Psoas muscle (tissue), 7 donors: ENCODE measurements at regions not wholly inside any gene's neighbourhood (a gene's known extent, or its start where the extent isn't known, plus 50 kb on each side); places are given as distances from the start of the nearest gene placed in this dataset.

Source experiments
- ATAC-seq, 4 donors: fragments of 200-7000 bp; cut with Tn5 transposase; one replicate each; pipeline ENCODE4 v1.9.1; 2020; ENCODE audit warnings: moderate library complexity in 3 of 4, mild to moderate bottlenecking in 2 of 4
- DNase-seq, 2 donors: peaks; one replicate each; pipeline ENCODE4 v3.0.0-alpha.2; 2020
- H3K27ac ChIP-seq: fragments of 200-600 bp; one replicate; pipeline ENCODE4 v1.8.0; 2022
- H3K27me3 ChIP-seq, 3 donors: fragments of 200-600 bp in 1 of 3; one replicate each; pipeline versions ENCODE4 v1.6.1 to v1.8.0; 2013 to 2022; ENCODE audit warnings: low read length in 2 of 3, mild to moderate bottlenecking in 2 of 3, moderate library complexity in 1 of 3; ENCODE audit not compliant: insufficient read depth in 3 of 3
- H3K36me3 ChIP-seq, 2 donors: fragments of 200-600 bp in 1 of 2; one replicate each; pipeline versions ENCODE4 v1.6.1 to v1.8.0; 2013 to 2022; ENCODE audit warnings: low read depth in 1 of 2, mild to moderate bottlenecking in 1 of 2, moderate library complexity in 1 of 2; ENCODE audit not compliant: insufficient read depth in 1 of 2
- H3K4me1 ChIP-seq: fragments of 200-600 bp; one replicate; pipeline ENCODE4 v1.8.0; 2022
- H3K4me3 ChIP-seq: fragments of 200-600 bp; one replicate; pipeline ENCODE4 v1.8.0; 2022; ENCODE audit warnings: mild to moderate bottlenecking
- H3K9me3 ChIP-seq: fragments of 200-600 bp; one replicate; pipeline ENCODE4 v1.8.0; 2022
- WGBS, 3 donors: extraction: QIAGEN DNeasy Blood & Tissue Kit; methylation state at CpG; one replicate each; pipeline versions ENCODE4 v1.1.6 to v1.1.7; 2013; 5-methylcytosine and 5-hydroxymethylcytosine counted together
- intact Hi-C, 2 donors: fragments of 100-400 bp; cut with DNase I; formaldehyde crosslinking; loops; one replicate each; pipeline versions ENCODE4 v1.11.0 to v1.14.2; 2022
- TF ChIP-seq, protein P1 (sequence below): fragments of 200-600 bp; IDR thresholded peaks from one replicate; pipeline ENCODE4 v1.8.0; 2022; ENCODE audit warnings: antibody characterized with exemption
- donor health status: healthy with polysubstance abuse.
- donor health status: DM: no; HTN: no; CAD: no; lungs with moderate emphysema.
- donor health status: Bipolar disorder and iron deficiency.
- donor health status: healthy.
- donor health status: DM: yes; HTN: yes; CAD: no.
- donor health status: DM: no; HTN: no; CAD: no.
- donor health status: DM: yes; HTN: yes; CAD: no.

DNA sequence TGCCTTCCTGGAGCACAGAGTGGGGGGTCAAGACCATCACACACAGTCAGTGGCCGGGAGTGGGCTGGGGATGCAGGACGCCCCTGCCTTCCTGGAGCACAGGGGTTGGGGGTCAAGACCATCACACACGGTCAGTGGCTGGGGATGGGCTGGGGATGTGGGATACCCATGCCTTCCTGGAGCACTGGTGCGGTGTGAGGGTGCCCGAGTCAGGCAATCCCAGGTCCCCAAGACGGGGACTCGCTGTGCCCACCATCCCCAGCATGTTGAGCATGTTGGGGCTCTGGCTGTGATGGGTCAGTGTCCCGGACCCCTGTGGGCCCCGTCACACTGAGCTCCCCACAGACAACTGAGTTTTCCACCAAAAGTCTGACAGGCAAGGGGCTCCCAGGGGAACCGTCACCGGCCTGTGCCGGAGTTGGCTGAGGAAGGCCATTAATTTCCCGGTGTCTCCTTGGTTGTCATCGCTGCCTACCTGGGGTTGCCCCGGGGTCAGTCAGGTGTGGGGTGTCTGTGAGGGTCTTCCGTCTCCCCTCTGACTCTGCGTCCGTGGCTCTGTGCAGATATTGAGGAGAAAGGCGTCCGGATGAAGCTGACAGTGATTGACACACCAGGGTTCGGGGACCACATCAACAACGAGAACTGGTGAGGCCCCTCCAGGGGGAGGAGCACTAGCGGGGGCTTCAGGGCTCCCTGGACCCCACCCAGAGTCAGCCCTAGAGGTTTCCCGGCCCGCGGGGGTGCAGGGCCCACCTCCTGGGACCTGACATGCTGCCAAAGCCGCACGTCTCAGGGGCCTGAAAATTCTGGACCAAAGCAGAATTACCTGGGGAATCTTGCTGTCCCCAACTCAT, 347.1 kb downstream of the SEC14L1 start:
- no peak overlapping the region for H3K4me3 ChIP-seq
- no peaks in the 10 kb centered on the region for H3K27me3 ChIP-seq
- DNase-seq (peak in 1 of 2 donors; percentile 44), ATAC-seq (no peak)
- 85 to 90% (median 89%) methylated on average over 27 to 28 of the region's 28 CpGs for WGBS, 3 donors
- intact Hi-C loops: no loop called here
- H3K4me1 ChIP-seq: peaks cover 19% of the 10 kb centered on the region
- H3K9me3 ChIP-seq: no peaks in the 10 kb centered on the region
- H3K27ac ChIP-seq: no peak overlapping the region
- TF ChIP-seq, protein P1, sequence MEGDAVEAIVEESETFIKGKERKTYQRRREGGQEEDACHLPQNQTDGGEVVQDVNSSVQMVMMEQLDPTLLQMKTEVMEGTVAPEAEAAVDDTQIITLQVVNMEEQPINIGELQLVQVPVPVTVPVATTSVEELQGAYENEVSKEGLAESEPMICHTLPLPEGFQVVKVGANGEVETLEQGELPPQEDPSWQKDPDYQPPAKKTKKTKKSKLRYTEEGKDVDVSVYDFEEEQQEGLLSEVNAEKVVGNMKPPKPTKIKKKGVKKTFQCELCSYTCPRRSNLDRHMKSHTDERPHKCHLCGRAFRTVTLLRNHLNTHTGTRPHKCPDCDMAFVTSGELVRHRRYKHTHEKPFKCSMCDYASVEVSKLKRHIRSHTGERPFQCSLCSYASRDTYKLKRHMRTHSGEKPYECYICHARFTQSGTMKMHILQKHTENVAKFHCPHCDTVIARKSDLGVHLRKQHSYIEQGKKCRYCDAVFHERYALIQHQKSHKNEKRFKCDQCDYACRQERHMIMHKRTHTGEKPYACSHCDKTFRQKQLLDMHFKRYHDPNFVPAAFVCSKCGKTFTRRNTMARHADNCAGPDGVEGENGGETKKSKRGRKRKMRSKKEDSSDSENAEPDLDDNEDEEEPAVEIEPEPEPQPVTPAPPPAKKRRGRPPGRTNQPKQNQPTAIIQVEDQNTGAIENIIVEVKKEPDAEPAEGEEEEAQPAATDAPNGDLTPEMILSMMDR: no peak
- peaks cover 0 to 62% of the 10 kb centered on the region in 2 donors for H3K36me3 ChIP-seq

- intact Hi-C loops: no loop called here
- Histone ChIP-seq H3K27ac (peak overlapping the region; percentile 63), H3K27me3 (no peaks in the 10 kb centered on the region), H3K36me3 (peaks cover 0 to 62% of the 10 kb centered on the region in 2 donors), H3K4me1 (peaks cover 19% of the 10 kb centered on the region), H3K9me3 (no peaks in the 10 kb centered on the region), H3K4me3 (no peak overlapping the region)
- peak in 1 of 2 donors; percentile 47 for DNase-seq
- ATAC-seq: no peak
- WGBS, 3 donors: 86 to 91% (median 87%) methylated on average over 25 of the region's 25 CpGs
- TF ChIP-seq, protein P1: no peak
Measured at GRCh38 chr17:77488531-77489238, 347.9 kb downstream of the SEC14L1 start.

DNA sequence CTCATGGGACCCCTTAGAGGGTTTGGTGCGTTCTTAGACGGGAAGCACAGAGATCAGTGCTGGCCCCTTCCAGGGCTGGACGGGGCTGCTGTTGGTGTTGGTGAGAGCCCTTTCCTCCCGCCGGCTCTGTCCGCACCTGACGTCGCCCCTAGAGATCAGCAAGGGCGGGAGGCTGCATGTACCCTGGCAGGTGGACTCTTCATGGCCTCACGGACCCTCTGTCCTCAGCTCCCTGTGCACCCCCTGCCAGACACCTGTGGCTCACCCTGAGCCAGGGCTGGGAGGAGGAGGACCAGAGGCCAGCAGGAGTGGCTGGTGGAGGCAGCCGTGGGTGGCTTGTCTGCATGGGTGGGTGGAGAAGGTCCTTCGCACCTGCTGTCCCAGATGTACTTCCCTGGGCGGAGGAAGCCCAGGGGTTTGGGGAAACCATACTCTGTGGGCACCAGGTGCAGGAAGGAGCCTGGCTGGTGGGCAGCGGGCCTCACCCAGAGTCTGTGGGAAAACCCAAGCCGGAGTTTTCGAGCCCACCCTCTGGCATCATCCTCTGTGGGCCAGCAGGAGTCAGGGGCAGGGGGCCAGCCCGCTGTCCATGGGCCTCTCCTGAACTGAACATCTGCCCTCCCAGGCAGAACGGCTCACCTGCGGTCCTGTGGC, 348.6 kb downstream of the SEC14L1 start:
- peak in 1 of 2 donors; percentile 47 for DNase-seq
- peaks cover 0 to 67% of the 10 kb centered on the region in 2 donors for H3K36me3 ChIP-seq
- peak overlapping the region; percentile 63 for H3K27ac ChIP-seq
- peak in 3 of 4 donors; percentile 1 to 7 (median 4) for ATAC-seq
- WGBS, 3 donors: 53 to 60% (median 59%) methylated on average over 17 to 19 of the region's 19 CpGs
- H3K4me1 ChIP-seq: peaks cover 19% of the 10 kb centered on the region
- intact Hi-C loops: no loop called here
- TF ChIP-seq, protein P1: no peak
- no peaks in the 10 kb centered on the region for H3K9me3 ChIP-seq
- no peak overlapping the region for H3K4me3 ChIP-seq
- H3K27me3 ChIP-seq: no peaks in the 10 kb centered on the region

DNA sequence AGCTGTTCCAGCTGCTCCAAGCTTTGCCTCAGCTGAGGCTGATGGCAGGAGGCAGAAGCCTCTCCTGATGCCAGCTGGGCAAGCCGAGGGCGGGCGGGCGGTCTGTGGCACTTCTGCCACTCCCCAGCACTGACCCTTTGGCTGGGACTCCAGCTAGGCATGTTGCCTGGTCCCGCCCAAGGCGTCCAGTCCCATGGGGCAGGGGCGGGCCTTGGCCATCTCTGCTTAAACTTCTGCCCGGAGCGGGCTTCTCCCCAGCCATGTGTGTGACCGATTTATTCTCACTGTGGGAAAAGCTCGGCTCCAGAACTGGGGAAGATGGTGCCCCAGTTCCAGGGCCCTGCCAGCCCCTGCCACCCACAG, 349.1 kb downstream of the SEC14L1 start:
- Histone ChIP-seq H3K4me3 (no peak overlapping the region), H3K9me3 (no peaks in the 10 kb centered on the region), H3K27ac (peak overlapping the region; percentile 63), H3K27me3 (no peaks in the 10 kb centered on the region), H3K36me3 (peaks cover 0 to 69% of the 10 kb centered on the region in 2 donors), H3K4me1 (peaks cover 19% of the 10 kb centered on the region)
- TF ChIP-seq, protein P1: no peak
- peak; percentile 88 to 95 (median 94) for ATAC-seq
- intact Hi-C loops: loop anchor here in 1 of 2 donors (10.0 kb wide), 1 partner anchor 405 kb away; no protein-coding TSS in a partner anchor
- WGBS, 3 donors: 1 to 10% (median 9%) methylated on average over 11 of the region's 11 CpGs
- peak; percentile 86 to 97 for DNase-seq
